PC-3 (cell line): ENCODE measurements at regions not wholly inside any gene's neighbourhood (a gene's known extent, or its start where the extent isn't known, plus 50 kb on each side); places are given as distances from the start of the nearest gene placed in this dataset.

Source experiments
- ATAC-seq: fragments of 200-7000 bp; cut with Tn5 transposase; 2 replicates; pipeline ENCODE4 v1.9.1; 2020; ENCODE audit warnings: mild to moderate bottlenecking, moderate library complexity
- BruUV-seq: library from RNA; stranded (reverse); fragments of 400-500 nt; replicated peaks from 2 replicates; lab custom pipeline; 2021; lab: Mats Ljungman, UMichigan
- CTCF ChIA-PET: fragments of 300-600 bp; sonication (Branson Sonifier 250); formaldehyde crosslinking; loops from one replicate; lab custom pipeline; 2022; ENCODE audit warnings: antibody characterized with exemption; lab: Charles Lee
- POLR2A ChIA-PET: fragments of 300-600 bp; sonication (Branson Sonifier 250); formaldehyde crosslinking; loops from one replicate; lab custom pipeline; 2022; ENCODE audit warnings: antibody characterized with exemption; ENCODE audit not compliant: unreplicated experiment; lab: Charles Lee
- DNase-seq: peaks from one replicate; pipeline ENCODE4 v3.0.0-alpha.2; 2015
- H2AFZ ChIP-seq: fragments of 300-600 bp; sonication (generic); 2 replicates; pipeline ENCODE4 v1.6.0; 2016; ENCODE audit warnings: antibody characterized with exemption, low read length
- H3F3A ChIP-seq: fragments of 300-600 bp; sonication (generic); one replicate; pipeline ENCODE4 v1.6.0; 2017; ENCODE audit warnings: antibody characterized with exemption, low read length, control low read depth, mild to moderate bottlenecking; ENCODE audit not compliant: unreplicated experiment
- H3K27ac ChIP-seq: fragments of 300-600 bp; sonication (generic); 2 replicates; pipeline ENCODE4 v1.5.1; 2016; ENCODE audit warnings: mild to moderate bottlenecking, low read length
- H3K27me3 ChIP-seq: fragments of 300-600 bp; sonication (generic); 2 replicates; pipeline ENCODE4 v1.6.1; 2016; ENCODE audit warnings: low read length, mixed read lengths
- H3K36me3 ChIP-seq: fragments of 300-600 bp; sonication (generic); 2 replicates; pipeline ENCODE4 v1.6.1; 2016; ENCODE audit warnings: low read depth, mixed run types, low read length, mixed read lengths
- H3K4me1 ChIP-seq: fragments of 300-600 bp; sonication (generic); 2 replicates; pipeline ENCODE4 v1.5.1; 2016; ENCODE audit warnings: low read length; ENCODE audit not compliant: insufficient read depth
- H3K4me2 ChIP-seq: fragments of 300-600 bp; sonication (generic); 2 replicates; pipeline ENCODE4 v1.6.0; 2016; ENCODE audit warnings: low read length
- H3K4me3 ChIP-seq: fragments of 300-600 bp; sonication (generic); 2 replicates; pipeline ENCODE4 v1.5.1; 2016; ENCODE audit warnings: mild to moderate bottlenecking, low read length, mixed read lengths
- H3K79me2 ChIP-seq: fragments of 300-600 bp; sonication (generic); 2 replicates; pipeline ENCODE4 v1.6.1; 2017; ENCODE audit warnings: low read length, mixed read lengths
- H3K9ac ChIP-seq: fragments of 300-600 bp; sonication (generic); 2 replicates; pipeline ENCODE4 v1.6.0; 2016; ENCODE audit warnings: mild to moderate bottlenecking, low read length
- H3K9me2 ChIP-seq: fragments of 300-600 bp; sonication (generic); replicated peaks from 2 replicates; pipeline ENCODE4 v1.6.1; 2016; ENCODE audit warnings: mixed run types, low read length, mixed read lengths
- H3K9me3 ChIP-seq: fragments of 300-600 bp; sonication (generic); 2 replicates; pipeline ENCODE4 v1.6.1; 2016; ENCODE audit warnings: low read length, mixed read lengths
- H4K20me1 ChIP-seq: fragments of 300-600 bp; sonication (generic); 2 replicates; pipeline ENCODE4 v1.6.1; 2016; ENCODE audit warnings: low read length, mixed read lengths
- EZH2 ChIP-seq: fragments of 300-600 bp; sonication (generic); IDR thresholded peaks from one replicate; pipeline ENCODE4 v1.6.1; 2017; ENCODE audit warnings: antibody characterized with exemption, mild to moderate bottlenecking, low read length; ENCODE audit not compliant: unreplicated experiment
- EZH2phosphoT487 ChIP-seq: fragments of 300-600 bp; sonication (generic); IDR thresholded peaks from 2 replicates; pipeline ENCODE4 v1.6.1; 2018; ENCODE audit warnings: mild to moderate bottlenecking, antibody characterized with exemption, low read length, borderline replicate concordance
- intact Hi-C: fragments of 100-400 bp; cut with micrococcal nuclease; formaldehyde crosslinking; loops from 2 replicates; pipeline ENCODE4 v1.9.0; 2023
- TF ChIP-seq, protein P1 (sequence below): fragments of 300-600 bp; sonication (generic); conservative IDR thresholded peaks from 2 replicates; pipeline ENCODE4 v1.5.1; 2017; ENCODE audit warnings: antibody characterized with exemption, low read depth, mild to moderate bottlenecking, low read length

DNA sequence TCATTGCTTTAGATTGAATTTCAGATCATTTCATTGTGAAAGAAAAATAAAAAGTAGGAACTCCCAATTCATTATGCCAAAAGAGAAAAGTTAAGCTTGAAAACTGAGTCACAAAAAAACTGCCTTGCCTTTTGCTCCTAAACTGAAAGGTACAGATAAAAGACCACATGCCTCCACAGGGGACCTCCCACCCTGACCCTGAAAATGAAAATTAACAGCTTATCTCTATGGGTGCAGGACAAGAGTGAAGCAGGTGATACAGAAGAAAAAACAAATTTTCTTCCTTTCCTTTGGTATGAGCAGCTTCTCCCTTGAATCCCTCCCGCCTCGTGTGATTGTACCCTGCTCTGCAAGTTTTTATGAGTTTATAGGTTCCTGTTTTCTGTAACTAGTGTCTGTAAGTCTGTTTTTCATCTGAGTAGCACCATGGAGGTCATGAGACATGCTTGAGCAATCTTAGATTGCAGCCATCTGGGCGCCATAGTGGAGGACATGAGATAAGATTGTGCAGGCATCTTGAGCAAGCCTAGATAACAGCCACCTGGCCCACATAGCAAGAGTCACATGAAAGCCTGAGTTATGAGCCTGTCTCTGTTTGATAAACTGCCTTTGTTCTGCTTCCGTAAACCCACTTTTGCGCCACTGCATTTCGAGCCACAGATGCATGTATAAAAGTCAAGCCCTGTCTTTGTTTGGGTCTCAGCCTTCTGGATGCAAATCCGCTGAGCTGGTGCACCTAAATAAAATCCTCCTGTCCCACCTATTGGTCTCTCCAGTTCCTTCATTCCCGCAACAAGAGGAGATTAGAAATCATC is 56.2 kb upstream of the DYNC1I2 start:
- POLR2A ChIA-PET = no interaction called here
- DNase-seq (no peak), ATAC-seq (no peak)
- Histone ChIP-seq H3K9me3 (no peaks in the 10 kb centered on the region), H2AFZ (no peak overlapping the region), H3K79me2 (no peaks in the 10 kb centered on the region), H3F3A (no peaks in the 10 kb centered on the region), H3K4me3 (no peak overlapping the region), H3K4me2 (no peak overlapping the region), H3K9ac (no peak overlapping the region), H3K27ac (no peak overlapping the region), H3K9me2 (no peaks in the 10 kb centered on the region), H4K20me1 (no peaks in the 10 kb centered on the region), H3K36me3 (no peaks in the 10 kb centered on the region), H3K27me3 (no peaks in the 10 kb centered on the region), H3K4me1 (no peaks in the 10 kb centered on the region)
- CTCF ChIA-PET = no interaction called here
- no peak for TF ChIP-seq EZH2
- TF ChIP-seq, protein P1, sequence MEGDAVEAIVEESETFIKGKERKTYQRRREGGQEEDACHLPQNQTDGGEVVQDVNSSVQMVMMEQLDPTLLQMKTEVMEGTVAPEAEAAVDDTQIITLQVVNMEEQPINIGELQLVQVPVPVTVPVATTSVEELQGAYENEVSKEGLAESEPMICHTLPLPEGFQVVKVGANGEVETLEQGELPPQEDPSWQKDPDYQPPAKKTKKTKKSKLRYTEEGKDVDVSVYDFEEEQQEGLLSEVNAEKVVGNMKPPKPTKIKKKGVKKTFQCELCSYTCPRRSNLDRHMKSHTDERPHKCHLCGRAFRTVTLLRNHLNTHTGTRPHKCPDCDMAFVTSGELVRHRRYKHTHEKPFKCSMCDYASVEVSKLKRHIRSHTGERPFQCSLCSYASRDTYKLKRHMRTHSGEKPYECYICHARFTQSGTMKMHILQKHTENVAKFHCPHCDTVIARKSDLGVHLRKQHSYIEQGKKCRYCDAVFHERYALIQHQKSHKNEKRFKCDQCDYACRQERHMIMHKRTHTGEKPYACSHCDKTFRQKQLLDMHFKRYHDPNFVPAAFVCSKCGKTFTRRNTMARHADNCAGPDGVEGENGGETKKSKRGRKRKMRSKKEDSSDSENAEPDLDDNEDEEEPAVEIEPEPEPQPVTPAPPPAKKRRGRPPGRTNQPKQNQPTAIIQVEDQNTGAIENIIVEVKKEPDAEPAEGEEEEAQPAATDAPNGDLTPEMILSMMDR = no peak
- no peak for TF ChIP-seq EZH2phosphoT487
- intact Hi-C loops = no loop called here
- no TSS peak for BruUV-seq
